Right lobe of liver (tissue), 4 donors: ENCODE measurements at regions not wholly inside any gene's neighbourhood (a gene's known extent, or its start where the extent isn't known, plus 50 kb on each side); places are given as distances from the start of the nearest gene placed in this dataset.

ENCODE experiments used
- POLR2A ChIP-seq: fragments of 450-650 bp; IDR thresholded peaks from one replicate; pipeline ENCODE4 v1.6.1; 2017; ENCODE audit warnings: antibody characterized with exemption, mild to moderate bottlenecking
- TF ChIP-seq, protein P1 (sequence below), 4 donors: fragments of 200-600 bp in 3 of 4; fragments of 450-650 bp in 1 of 4; IDR thresholded peaks; one replicate each; pipeline versions ENCODE4 v1.5.1 to v1.8.0; 2016 to 2022; ENCODE audit warnings: antibody characterized with exemption in 4 of 4, mild to moderate bottlenecking in 2 of 4
- donor health status: DM: no; HTN: no; CAD: no.
- donor health status: DM: no; HTN: no; CAD: no.
- donor health status: DM: no; HTN: yes; CAD: no.

DNA sequence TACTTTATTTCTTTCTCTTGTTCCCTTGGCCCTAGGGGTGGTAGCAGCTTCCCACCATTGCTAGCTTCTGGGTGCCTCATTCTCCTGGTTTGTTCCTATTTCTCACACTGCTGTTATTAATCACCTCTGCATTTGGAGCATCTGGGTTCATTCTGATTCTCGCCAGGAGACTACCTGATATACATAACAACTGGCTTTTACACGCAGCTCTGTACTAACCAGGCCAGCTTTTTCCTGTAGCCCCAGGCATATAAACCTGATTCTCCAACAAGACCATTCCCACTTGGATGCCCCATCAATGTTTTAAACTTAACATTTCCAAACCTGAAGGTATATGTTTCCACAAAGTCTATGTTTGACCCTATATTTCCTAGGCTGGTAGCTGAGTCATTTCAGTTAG, 403.9 kb upstream of the DCC start:
- TF ChIP-seq, protein P1, sequence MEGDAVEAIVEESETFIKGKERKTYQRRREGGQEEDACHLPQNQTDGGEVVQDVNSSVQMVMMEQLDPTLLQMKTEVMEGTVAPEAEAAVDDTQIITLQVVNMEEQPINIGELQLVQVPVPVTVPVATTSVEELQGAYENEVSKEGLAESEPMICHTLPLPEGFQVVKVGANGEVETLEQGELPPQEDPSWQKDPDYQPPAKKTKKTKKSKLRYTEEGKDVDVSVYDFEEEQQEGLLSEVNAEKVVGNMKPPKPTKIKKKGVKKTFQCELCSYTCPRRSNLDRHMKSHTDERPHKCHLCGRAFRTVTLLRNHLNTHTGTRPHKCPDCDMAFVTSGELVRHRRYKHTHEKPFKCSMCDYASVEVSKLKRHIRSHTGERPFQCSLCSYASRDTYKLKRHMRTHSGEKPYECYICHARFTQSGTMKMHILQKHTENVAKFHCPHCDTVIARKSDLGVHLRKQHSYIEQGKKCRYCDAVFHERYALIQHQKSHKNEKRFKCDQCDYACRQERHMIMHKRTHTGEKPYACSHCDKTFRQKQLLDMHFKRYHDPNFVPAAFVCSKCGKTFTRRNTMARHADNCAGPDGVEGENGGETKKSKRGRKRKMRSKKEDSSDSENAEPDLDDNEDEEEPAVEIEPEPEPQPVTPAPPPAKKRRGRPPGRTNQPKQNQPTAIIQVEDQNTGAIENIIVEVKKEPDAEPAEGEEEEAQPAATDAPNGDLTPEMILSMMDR (IDR thresholded peaks at IDR 0.05): no peak
- no peak for TF ChIP-seq POLR2A
